Neural crest cell (in vitro differentiated cells): ENCODE measurements at regions not wholly inside any gene's neighbourhood (a gene's known extent, or its start where the extent isn't known, plus 50 kb on each side); places are given as distances from the start of the nearest gene placed in this dataset.

Experiments used
- DNase-seq: peaks from one replicate; pipeline ENCODE4 v3.0.0; 2021; ENCODE audit warnings: low read depth, mixed read lengths, low spot score
- H3K27ac Mint-ChIP-seq: one replicate; pipeline ENCODE4 v1.8.0; 2021; ENCODE audit warnings: mild to moderate bottlenecking, mixed read lengths; ENCODE audit not compliant: unreplicated experiment
- H3K27me3 Mint-ChIP-seq: 2 replicates; pipeline ENCODE4 v1.8.0; 2021; ENCODE audit warnings: low read depth, mild to moderate bottlenecking, mixed read lengths
- H3K36me3 Mint-ChIP-seq: 2 replicates; pipeline ENCODE4 v1.8.0; 2021; ENCODE audit warnings: low read depth, mild to moderate bottlenecking, mixed read lengths
- H3K4me1 Mint-ChIP-seq: 2 replicates; pipeline ENCODE4 v1.8.0; 2021; ENCODE audit warnings: mixed read lengths
- H3K4me3 Mint-ChIP-seq: one replicate; pipeline ENCODE4 v1.8.0; 2021; ENCODE audit warnings: mild to moderate bottlenecking, mixed read lengths
- H3K9me3 Mint-ChIP-seq: 2 replicates; pipeline ENCODE4 v1.8.0; 2021; ENCODE audit warnings: mixed read lengths
- TF ChIP-seq, protein P1 (sequence below): fragments of 200-600 bp; sonication (generic); conservative IDR thresholded peaks from 2 replicates; pipeline ENCODE4 v1.5.0; 2021; ENCODE audit warnings: antibody characterized with exemption, mild to moderate bottlenecking

DNA sequence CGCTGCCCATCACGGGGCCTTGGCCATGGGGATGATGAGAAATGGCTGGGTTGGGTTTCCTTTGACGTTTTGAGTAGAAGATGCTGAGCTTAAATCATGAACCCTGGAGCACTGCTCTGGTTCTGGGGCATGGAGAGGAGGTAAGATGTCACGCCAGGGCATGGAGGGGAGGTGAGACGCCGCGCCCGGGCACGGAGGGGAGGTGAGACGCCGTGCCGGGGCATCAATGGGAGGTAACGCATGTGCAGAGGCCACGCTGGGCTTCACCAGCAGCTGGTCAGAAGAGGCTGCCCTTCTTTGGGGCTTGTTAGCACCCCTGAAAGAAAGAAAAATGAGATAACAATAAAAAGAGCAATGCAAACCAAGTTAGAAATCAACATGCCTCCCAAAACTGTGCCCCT, 322.5 kb upstream of the IRX4 start:
- peaks cover 23% of the 10 kb centered on the region for H3K27me3 Mint-ChIP-seq
- H3K36me3 Mint-ChIP-seq: no peaks in the 10 kb centered on the region
- TF ChIP-seq, protein P1, sequence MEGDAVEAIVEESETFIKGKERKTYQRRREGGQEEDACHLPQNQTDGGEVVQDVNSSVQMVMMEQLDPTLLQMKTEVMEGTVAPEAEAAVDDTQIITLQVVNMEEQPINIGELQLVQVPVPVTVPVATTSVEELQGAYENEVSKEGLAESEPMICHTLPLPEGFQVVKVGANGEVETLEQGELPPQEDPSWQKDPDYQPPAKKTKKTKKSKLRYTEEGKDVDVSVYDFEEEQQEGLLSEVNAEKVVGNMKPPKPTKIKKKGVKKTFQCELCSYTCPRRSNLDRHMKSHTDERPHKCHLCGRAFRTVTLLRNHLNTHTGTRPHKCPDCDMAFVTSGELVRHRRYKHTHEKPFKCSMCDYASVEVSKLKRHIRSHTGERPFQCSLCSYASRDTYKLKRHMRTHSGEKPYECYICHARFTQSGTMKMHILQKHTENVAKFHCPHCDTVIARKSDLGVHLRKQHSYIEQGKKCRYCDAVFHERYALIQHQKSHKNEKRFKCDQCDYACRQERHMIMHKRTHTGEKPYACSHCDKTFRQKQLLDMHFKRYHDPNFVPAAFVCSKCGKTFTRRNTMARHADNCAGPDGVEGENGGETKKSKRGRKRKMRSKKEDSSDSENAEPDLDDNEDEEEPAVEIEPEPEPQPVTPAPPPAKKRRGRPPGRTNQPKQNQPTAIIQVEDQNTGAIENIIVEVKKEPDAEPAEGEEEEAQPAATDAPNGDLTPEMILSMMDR: no peak
- peaks cover 45% of the 10 kb centered on the region for H3K4me1 Mint-ChIP-seq
- H3K4me3 Mint-ChIP-seq: peak overlapping the region; percentile 39
- H3K9me3 Mint-ChIP-seq: no peaks in the 10 kb centered on the region
- H3K27ac Mint-ChIP-seq: peak overlapping the region; percentile 93
- no peak for DNase-seq

DNA sequence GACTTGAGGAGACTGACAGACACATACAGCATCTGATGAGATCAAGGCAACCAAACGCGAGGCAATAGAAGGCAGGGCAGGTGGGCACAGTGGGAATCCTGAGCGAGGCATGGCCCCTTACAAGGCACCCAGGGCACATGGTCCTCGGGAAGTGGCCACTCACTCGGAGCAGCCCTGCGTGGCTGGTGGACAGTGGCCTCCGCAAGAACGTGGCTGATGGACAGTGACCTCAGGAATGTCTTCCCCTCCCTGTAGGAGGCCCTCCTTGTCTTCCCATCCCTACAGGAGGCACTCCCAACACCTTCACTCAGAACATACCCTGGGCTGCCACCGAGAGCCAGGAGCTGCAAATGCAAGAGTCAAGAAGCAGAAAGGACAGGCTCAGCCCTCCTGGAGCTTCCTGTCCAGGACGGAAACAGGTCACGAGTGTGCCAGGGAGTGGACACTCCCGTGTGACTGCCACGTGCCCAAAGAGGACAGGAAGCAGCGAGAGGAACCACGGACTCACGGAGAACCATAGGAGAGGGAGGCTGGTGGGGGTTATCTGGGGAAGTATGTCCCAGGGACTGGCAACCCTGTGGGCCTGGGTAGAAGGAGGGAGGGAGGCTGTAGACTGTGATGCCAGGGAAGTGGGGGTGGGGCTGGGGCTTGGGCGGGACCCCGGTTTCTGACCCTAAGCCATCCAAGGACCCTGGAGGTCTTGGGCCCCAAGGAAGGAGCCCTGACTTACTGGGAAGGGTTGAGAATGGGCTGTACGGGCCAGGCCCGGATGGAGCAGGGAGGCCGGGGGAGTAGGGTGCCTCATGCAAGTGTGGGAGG, 321.9 kb upstream of the IRX4 start:
- Mint-ChIP-seq H3K4me3 (no peak overlapping the region), H3K36me3 (no peaks in the 10 kb centered on the region)
- TF ChIP-seq, protein P1: no peak

DNA sequence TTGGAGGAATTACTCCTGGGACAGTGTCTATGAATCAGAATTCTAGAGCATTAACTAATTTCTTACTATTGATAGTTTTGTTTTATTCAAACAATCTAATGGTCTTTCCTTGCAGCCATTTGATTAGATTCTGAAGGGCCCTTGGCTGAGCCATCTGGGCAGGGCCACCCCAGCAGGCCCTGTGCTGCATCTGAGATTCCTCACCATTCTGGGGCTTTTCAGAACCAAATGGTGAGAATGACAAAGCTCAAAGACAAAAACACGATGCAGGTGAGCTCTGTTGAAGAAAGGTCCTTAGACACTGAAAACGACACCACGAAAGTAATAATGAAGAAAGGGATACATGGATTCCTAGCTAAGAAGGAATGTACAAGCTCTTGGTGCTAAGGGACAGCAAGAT, 321.0 kb upstream of the IRX4 start:
- no peak for DNase-seq
- H3K9me3 Mint-ChIP-seq: no peaks in the 10 kb centered on the region
- peaks cover 34% of the 10 kb centered on the region for H3K27me3 Mint-ChIP-seq
- H3K4me3 Mint-ChIP-seq: no peak overlapping the region
- no peaks in the 10 kb centered on the region for H3K36me3 Mint-ChIP-seq
- H3K27ac Mint-ChIP-seq: no peak overlapping the region
- peaks cover 47% of the 10 kb centered on the region for H3K4me1 Mint-ChIP-seq
- TF ChIP-seq, protein P1: no peak

More for the DNA sequence above, 321.9 kb upstream of the IRX4 start:
- DNase-seq: no peak
- peaks cover 47% of the 10 kb centered on the region for H3K4me1 Mint-ChIP-seq
- H3K9me3 Mint-ChIP-seq: no peaks in the 10 kb centered on the region
- H3K27ac Mint-ChIP-seq: peak overlapping the region; percentile 93
- H3K27me3 Mint-ChIP-seq: peaks cover 28% of the 10 kb centered on the region

DNA sequence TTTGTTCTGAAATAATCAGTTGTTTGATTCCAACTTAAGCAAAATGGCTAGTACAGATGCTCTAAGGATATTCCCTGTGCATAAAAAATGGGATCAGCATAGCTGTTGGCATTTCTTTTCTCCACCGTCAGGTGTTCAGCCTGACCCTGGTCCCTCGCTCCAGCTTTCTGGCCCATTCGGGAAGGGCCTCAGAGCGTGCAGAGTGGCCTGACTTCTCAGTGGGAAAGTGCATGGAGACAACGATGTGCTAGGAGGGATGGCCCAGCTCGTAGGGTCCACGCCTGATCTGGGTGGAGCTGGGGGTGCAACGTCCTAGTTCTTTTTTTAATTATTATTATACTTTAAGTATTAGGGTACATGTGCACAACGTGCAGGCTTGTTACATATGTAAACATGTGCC, 319.1 kb upstream of the IRX4 start:
- no peak for DNase-seq
- Mint-ChIP-seq H3K27me3 (peaks cover 45% of the 10 kb centered on the region), H3K9me3 (no peaks in the 10 kb centered on the region), H3K36me3 (no peaks in the 10 kb centered on the region), H3K27ac (no peak overlapping the region), H3K4me1 (peaks cover 47% of the 10 kb centered on the region), H3K4me3 (no peak overlapping the region)
- TF ChIP-seq, protein P1: no peak

DNA sequence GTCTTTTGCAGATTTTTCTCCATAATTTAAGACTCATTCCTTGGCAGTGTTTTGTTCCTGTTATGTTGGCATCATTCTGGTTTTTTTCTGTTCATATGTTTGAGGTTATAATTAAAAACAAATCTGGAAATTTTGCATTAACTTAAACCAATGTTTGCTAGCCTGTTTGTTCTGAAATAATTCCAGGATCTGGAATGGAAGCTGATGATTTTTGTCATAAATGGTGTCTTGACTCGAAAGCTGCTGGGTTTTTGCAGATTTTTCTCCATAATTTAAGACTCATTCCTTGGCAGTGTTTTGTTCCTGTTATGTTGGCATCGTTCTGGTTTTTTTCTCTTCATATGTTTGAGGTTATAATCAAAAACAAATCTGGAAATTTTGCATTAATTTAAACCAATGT, 318.7 kb upstream of the IRX4 start:
- TF ChIP-seq, protein P1: no peak
- Mint-ChIP-seq H3K27ac (no peak overlapping the region), H3K36me3 (no peaks in the 10 kb centered on the region), H3K4me1 (peaks cover 48% of the 10 kb centered on the region), H3K4me3 (no peak overlapping the region), H3K27me3 (peaks cover 47% of the 10 kb centered on the region), H3K9me3 (no peaks in the 10 kb centered on the region)
- no peak for DNase-seq
